IMR-90 (cell line): ENCODE measurements at regions not wholly inside any gene's neighbourhood (a gene's known extent, or its start where the extent isn't known, plus 50 kb on each side); places are given as distances from the start of the nearest gene placed in this dataset.

Experiments used
- ATAC-seq: fragments of 200-7000 bp; cut with Tn5 transposase; 2 replicates; pipeline ENCODE4 v1.9.1; 2020; ENCODE audit warnings: low read depth, mild to moderate bottlenecking, moderate library complexity
- BruUV-seq: library from RNA; stranded (reverse); fragments of 400-500 nt; replicated peaks from 2 replicates; lab custom pipeline; 2021; lab: Mats Ljungman, UMichigan
- CTCF ChIA-PET: fragments of 300-600 bp; formaldehyde crosslinking; extraction: SDS; loops from one replicate; lab custom pipeline; 2021; ENCODE audit warnings: antibody characterized with exemption; lab: Yijun Ruan, JAX
- POLR2A ChIA-PET: fragments of 300-600 bp; sonication (Branson Sonifier 250); formaldehyde crosslinking; loops from one replicate; lab custom pipeline; 2022; ENCODE audit warnings: antibody characterized with exemption; ENCODE audit not compliant: unreplicated experiment; lab: Charles Lee
- DNase-seq: peaks from one replicate; pipeline ENCODE4 v3.0.0; 2013
- H2AFZ ChIP-seq: replicated peaks from 2 replicates; pipeline ENCODE3; 2013; ENCODE audit warnings: low read length, mild to moderate bottlenecking; ENCODE audit not compliant: poor library complexity
- H2AK5ac ChIP-seq: 2 replicates; pipeline ENCODE4 v1.6.1; 2013; ENCODE audit warnings: low read depth, low read length, inconsistent platforms
- H2AK9ac ChIP-seq: replicated peaks from 2 replicates; pipeline ENCODE3; 2013; ENCODE audit warnings: mild to moderate bottlenecking, low read depth, low read length, moderate library complexity; ENCODE audit not compliant: poor library complexity
- H2BK120ac ChIP-seq: 2 replicates; pipeline ENCODE4 v1.6.1; 2013; ENCODE audit warnings: low read depth, low read length, inconsistent platforms
- H2BK15ac ChIP-seq: 3 replicates; pipeline ENCODE4 v1.6.1; 2013; ENCODE audit warnings: low read depth, low read length, inconsistent platforms
- H2BK20ac ChIP-seq: 2 replicates; pipeline ENCODE4 v1.6.1; 2013; ENCODE audit warnings: low read depth, mild to moderate bottlenecking, inconsistent platforms, low read length, moderate library complexity
- H2BK5ac ChIP-seq: 2 replicates; pipeline ENCODE4 v1.6.1; 2013; ENCODE audit warnings: mild to moderate bottlenecking, low read depth, low read length, inconsistent platforms; ENCODE audit not compliant: poor library complexity, severe bottlenecking
- H3K14ac ChIP-seq: replicated peaks from 2 replicates; pipeline ENCODE4 v1.6.1; 2013; ENCODE audit warnings: low read depth, low read length, inconsistent platforms
- H3K18ac ChIP-seq: 2 replicates; pipeline ENCODE4 v1.6.1; 2013; ENCODE audit warnings: low read depth, low read length, control low read depth
- H3K23ac ChIP-seq: 2 replicates; pipeline ENCODE4 v1.6.1; 2013; ENCODE audit warnings: low read depth, low read length, inconsistent platforms
- H3K27ac ChIP-seq: 2 replicates; pipeline ENCODE4 v1.5.1; 2013; ENCODE audit warnings: mild to moderate bottlenecking, control low read depth, low read length; ENCODE audit not compliant: insufficient read depth
- H3K27me3 ChIP-seq: 2 replicates; pipeline ENCODE4 v1.6.1; 2013; ENCODE audit warnings: low read length; ENCODE audit not compliant: control insufficient read depth, insufficient read depth
- H3K36me3 ChIP-seq: 2 replicates; pipeline ENCODE4 v1.6.1; 2013; ENCODE audit warnings: low read length, mixed read lengths; ENCODE audit not compliant: control insufficient read depth, insufficient read depth
- H3K4ac ChIP-seq: 2 replicates; pipeline ENCODE4 v1.6.1; 2013; ENCODE audit warnings: low read depth, low read length, inconsistent platforms
- H3K4me1 ChIP-seq: 2 replicates; pipeline ENCODE4 v1.6.1; 2013; ENCODE audit warnings: low read length, mixed read lengths; ENCODE audit not compliant: control insufficient read depth, insufficient read depth
- H3K4me2 ChIP-seq: 2 replicates; pipeline ENCODE4 v1.6.1; 2013; ENCODE audit warnings: low read depth, mild to moderate bottlenecking, control low read depth, low read length, moderate library complexity
- H3K4me3 ChIP-seq: 2 replicates; pipeline ENCODE4 v1.5.1; 2013; ENCODE audit warnings: low read depth, mild to moderate bottlenecking, control low read depth, low read length, moderate library complexity; ENCODE audit not compliant: insufficient read depth
- H3K56ac ChIP-seq: 2 replicates; pipeline ENCODE4 v1.6.1; 2013; ENCODE audit warnings: low read length, inconsistent platforms; ENCODE audit not compliant: insufficient read depth; ENCODE audit errors: extremely low read depth
- H3K79me1 ChIP-seq, 2 experiments: 2 replicates each; pipeline ENCODE4 v1.6.1; 2013; ENCODE audit warnings: low read length in 2 of 2, inconsistent platforms in 1 of 2, low read depth in 1 of 2
- H3K9ac ChIP-seq: 2 replicates; pipeline ENCODE4 v1.6.1; 2013; ENCODE audit warnings: low read depth, low read length, control low read depth
- H3K9me1 ChIP-seq: 2 replicates; pipeline ENCODE4 v1.6.1; 2013; ENCODE audit warnings: low read length, inconsistent platforms; ENCODE audit not compliant: insufficient read depth
- H3K9me3 ChIP-seq: 2 replicates; pipeline ENCODE4 v1.6.1; 2013; ENCODE audit warnings: low read length; ENCODE audit not compliant: control insufficient read depth, insufficient read depth
- H4K20me1 ChIP-seq: 2 replicates; pipeline ENCODE4 v1.6.1; 2013; ENCODE audit warnings: low read length, inconsistent platforms; ENCODE audit not compliant: insufficient read depth
- H4K5ac ChIP-seq: 2 replicates; pipeline ENCODE4 v1.6.1; 2013; ENCODE audit warnings: mild to moderate bottlenecking, low read depth, low read length, control low read depth
- H4K8ac ChIP-seq, 2 experiments: 2 replicates each; pipeline ENCODE4 v1.6.1; 2013; ENCODE audit warnings: low read depth in 2 of 2, low read length in 2 of 2, control low read depth in 1 of 2, inconsistent platforms in 1 of 2
- H4K91ac ChIP-seq: 2 replicates; pipeline ENCODE4 v1.6.1; 2013; ENCODE audit warnings: low read depth, low read length, inconsistent platforms; ENCODE audit not compliant: insufficient read depth
- BHLHE40 ChIP-seq: fragments of 150-350 bp; IDR thresholded peaks from 2 replicates; pipeline ENCODE4 v1.6.1; 2016; ENCODE audit warnings: mild to moderate bottlenecking, low read depth, low read length
- CEBPB ChIP-seq: IDR thresholded peaks from 2 replicates; pipeline ENCODE4 v1.6.1; 2012; ENCODE audit warnings: low read depth, low read length, improper control_type of control experiment
- CHD1 ChIP-seq: IDR thresholded peaks from 2 replicates; pipeline ENCODE4 v1.6.1; 2012; ENCODE audit warnings: low read depth, low read length, improper control_type of control experiment
- ELK1 ChIP-seq: fragments of 150-350 bp; IDR thresholded peaks from 2 replicates; pipeline ENCODE4 v1.6.1; 2016; ENCODE audit warnings: low read depth, mild to moderate bottlenecking, low read length, moderate library complexity, borderline replicate concordance
- FOS ChIP-seq: fragments of 150-350 bp; IDR thresholded peaks from 2 replicates; pipeline ENCODE4 v1.6.1; 2016; ENCODE audit warnings: low read depth, low read length
- MAFK ChIP-seq: IDR thresholded peaks from 2 replicates; pipeline ENCODE4 v1.6.1; 2012; ENCODE audit warnings: low read depth, low read length, improper control_type of control experiment
- MAZ ChIP-seq: IDR thresholded peaks from 2 replicates; pipeline ENCODE4 v1.6.1; 2012; ENCODE audit warnings: low read depth, mild to moderate bottlenecking, low read length, improper control_type of control experiment, moderate library complexity, borderline replicate concordance
- MXI1 ChIP-seq: IDR thresholded peaks from 2 replicates; pipeline ENCODE4 v1.6.1; 2012; ENCODE audit warnings: low read depth, mild to moderate bottlenecking, low read length, moderate library complexity, borderline replicate concordance
- NFE2L2 ChIP-seq: fragments of 150-350 bp; IDR thresholded peaks from 2 replicates; pipeline ENCODE4 v1.6.1; 2016; ENCODE audit warnings: low read depth, mild to moderate bottlenecking, low read length
- POLR2A ChIP-seq: IDR thresholded peaks from 2 replicates; pipeline ENCODE4 v1.6.1; 2012; ENCODE audit warnings: mild to moderate bottlenecking, low read depth, low read length
- RAD21 ChIP-seq: IDR thresholded peaks from 2 replicates; pipeline ENCODE4 v1.6.1; 2012; ENCODE audit warnings: low read length, improper control_type of control experiment
- RCOR1 ChIP-seq: IDR thresholded peaks from 2 replicates; pipeline ENCODE4 v1.6.1; 2012; ENCODE audit warnings: mild to moderate bottlenecking, low read length, improper control_type of control experiment; ENCODE audit not compliant: insufficient replicate concordance
- RFX5 ChIP-seq: IDR thresholded peaks from 2 replicates; pipeline ENCODE4 v1.8.0; 2012; ENCODE audit warnings: low read depth, mild to moderate bottlenecking, low read length, moderate library complexity
- SMC3 ChIP-seq: fragments of 150-350 bp; IDR thresholded peaks from 2 replicates; pipeline ENCODE4 v1.6.1; 2016; ENCODE audit warnings: low read depth, mild to moderate bottlenecking, antibody characterized with exemption, low read length, moderate library complexity
- USF2 ChIP-seq: fragments of 150-350 bp; IDR thresholded peaks from 2 replicates; pipeline ENCODE4 v1.6.1; 2017; ENCODE audit warnings: mild to moderate bottlenecking, antibody characterized with exemption, low read length, low read depth
- WGBS, 2 experiments: methylation state at CpG; one replicate each; pipeline versions ENCODE4 v1.1.5 to v1.1.7; 2013; ENCODE audit warnings: missing lambda C conversion rate in 2 of 2; ENCODE audit not compliant: insufficient read length in 1 of 2; ENCODE audit errors: extremely low coverage in 2 of 2; 5-methylcytosine and 5-hydroxymethylcytosine counted together
- dilution Hi-C: fragments of 300-500 bp; cut with HindIII; formaldehyde crosslinking; loops from one replicate; pipeline ENCODE4 v1.14.3; 2018; ENCODE audit warnings: low sequenced_read_pairs; ENCODE audit not compliant: unreplicated experiment
- in situ Hi-C: fragments of 300-500 bp; cut with MboI; formaldehyde crosslinking; loops from 3 replicates; pipeline ENCODE4 v1.14.3; 2019; ENCODE audit warnings: low sequenced_read_pairs, inconsistent platforms, mixed read lengths
- intact Hi-C: fragments of 100-400 bp; cut with micrococcal nuclease; formaldehyde crosslinking; loops from 2 replicates; pipeline ENCODE4 v1.10.0; 2022
- TF ChIP-seq, protein P1 (sequence below): conservative IDR thresholded peaks from 2 replicates; pipeline ENCODE4 v1.5.1; 2012; ENCODE audit warnings: mild to moderate bottlenecking, low read depth, low read length, improper control_type of control experiment

DNA sequence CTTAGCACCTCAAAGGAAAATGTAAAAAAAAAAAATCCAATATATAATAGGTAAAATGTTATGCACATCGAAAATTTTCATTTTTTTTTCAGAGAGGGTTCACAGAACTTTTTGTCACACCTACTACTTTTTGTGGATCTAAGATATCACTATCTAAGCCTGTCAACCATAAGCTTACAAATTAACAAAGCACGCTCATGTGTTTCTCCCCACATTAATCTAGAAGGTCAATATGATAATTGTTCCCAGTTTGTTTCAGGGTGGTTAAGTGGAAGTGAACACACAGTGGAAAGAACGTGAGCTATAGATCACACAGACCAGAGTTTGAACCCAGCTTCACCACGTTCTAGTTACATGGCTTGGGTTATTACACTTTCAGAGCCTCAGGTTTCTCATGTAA, 78.6 kb upstream of the ROBO2 start:
- Histone ChIP-seq H3K23ac (no peak overlapping the region), H3K4me2 (no peak overlapping the region), H3K56ac (no peak overlapping the region), H4K91ac (no peak overlapping the region), H3K14ac (no peak overlapping the region), H3K27ac (no peak overlapping the region), H2BK20ac (no peak overlapping the region), H3K27me3 (no peaks in the 10 kb centered on the region), H3K9me1 (no peaks in the 10 kb centered on the region), H3K4ac (no peak overlapping the region), H4K5ac (no peak overlapping the region), H2AK5ac (no peak overlapping the region), H3K18ac (no peak overlapping the region), H2AFZ (no peak overlapping the region), H4K20me1 (no peaks in the 10 kb centered on the region), H2AK9ac (no peak overlapping the region), H3K9ac (no peak overlapping the region), H4K8ac (no peak overlapping the region), H3K4me1 (no peaks in the 10 kb centered on the region), H2BK15ac (no peak overlapping the region), H3K79me1 (no peaks in the 10 kb centered on the region), H2BK5ac (no peak overlapping the region), H2BK120ac (no peak overlapping the region), H3K4me3 (no peak overlapping the region), H3K9me3 (no peaks in the 10 kb centered on the region), H3K36me3 (no peaks in the 10 kb centered on the region)
- no peak for TF ChIP-seq ELK1
- no peak for TF ChIP-seq MAFK
- no peak for TF ChIP-seq FOS
- no peak for TF ChIP-seq MXI1
- TF ChIP-seq NFE2L2: no peak
- no peak for TF ChIP-seq POLR2A
- no peak for TF ChIP-seq RAD21
- TF ChIP-seq RFX5: no peak
- TF ChIP-seq USF2: no peak
- no peak for TF ChIP-seq CHD1
- TF ChIP-seq, protein P1, sequence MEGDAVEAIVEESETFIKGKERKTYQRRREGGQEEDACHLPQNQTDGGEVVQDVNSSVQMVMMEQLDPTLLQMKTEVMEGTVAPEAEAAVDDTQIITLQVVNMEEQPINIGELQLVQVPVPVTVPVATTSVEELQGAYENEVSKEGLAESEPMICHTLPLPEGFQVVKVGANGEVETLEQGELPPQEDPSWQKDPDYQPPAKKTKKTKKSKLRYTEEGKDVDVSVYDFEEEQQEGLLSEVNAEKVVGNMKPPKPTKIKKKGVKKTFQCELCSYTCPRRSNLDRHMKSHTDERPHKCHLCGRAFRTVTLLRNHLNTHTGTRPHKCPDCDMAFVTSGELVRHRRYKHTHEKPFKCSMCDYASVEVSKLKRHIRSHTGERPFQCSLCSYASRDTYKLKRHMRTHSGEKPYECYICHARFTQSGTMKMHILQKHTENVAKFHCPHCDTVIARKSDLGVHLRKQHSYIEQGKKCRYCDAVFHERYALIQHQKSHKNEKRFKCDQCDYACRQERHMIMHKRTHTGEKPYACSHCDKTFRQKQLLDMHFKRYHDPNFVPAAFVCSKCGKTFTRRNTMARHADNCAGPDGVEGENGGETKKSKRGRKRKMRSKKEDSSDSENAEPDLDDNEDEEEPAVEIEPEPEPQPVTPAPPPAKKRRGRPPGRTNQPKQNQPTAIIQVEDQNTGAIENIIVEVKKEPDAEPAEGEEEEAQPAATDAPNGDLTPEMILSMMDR: no peak
- no peak for TF ChIP-seq RCOR1
- TF ChIP-seq CEBPB: no peak
- TF ChIP-seq MAZ: no peak
- TF ChIP-seq SMC3: no peak
- TF ChIP-seq BHLHE40: no peak
- ChIA-PET POLR2A (no interaction called here), CTCF (no interaction called here)
- no CpG with 5 or more reads among the region's 4 CpGs for WGBS, 2 experiments
- dilution Hi-C loops (no loop called here), intact Hi-C loops (no loop called here), in situ Hi-C loops (no loop called here)
- no TSS peak for BruUV-seq
- DNase-seq (no peak), ATAC-seq (no peak)
